D721Med (cell line): ENCODE measurements at regions not wholly inside any gene's neighbourhood (a gene's known extent, or its start where the extent isn't known, plus 50 kb on each side); places are given as distances from the start of the nearest gene placed in this dataset.

Experiments used
- DNase-seq: peaks from one replicate; pipeline ENCODE4 v3.0.0; 2011; ENCODE audit warnings: low spot score; ENCODE audit not compliant: insufficient read length
- FAIRE-seq: peaks from 2 replicates; lab custom pipeline; 2011; peaks lifted over from hg19 to GRCh38; lab: Jason Lieb, UNC
- TF ChIP-seq, protein P1 (sequence below): IDR thresholded peaks from 2 replicates; pipeline ENCODE4 v1.5.1; 2012; ENCODE audit warnings: mild to moderate bottlenecking, control low read depth; ENCODE audit not compliant: insufficient read depth; ENCODE audit errors: missing control alignments

DNA sequence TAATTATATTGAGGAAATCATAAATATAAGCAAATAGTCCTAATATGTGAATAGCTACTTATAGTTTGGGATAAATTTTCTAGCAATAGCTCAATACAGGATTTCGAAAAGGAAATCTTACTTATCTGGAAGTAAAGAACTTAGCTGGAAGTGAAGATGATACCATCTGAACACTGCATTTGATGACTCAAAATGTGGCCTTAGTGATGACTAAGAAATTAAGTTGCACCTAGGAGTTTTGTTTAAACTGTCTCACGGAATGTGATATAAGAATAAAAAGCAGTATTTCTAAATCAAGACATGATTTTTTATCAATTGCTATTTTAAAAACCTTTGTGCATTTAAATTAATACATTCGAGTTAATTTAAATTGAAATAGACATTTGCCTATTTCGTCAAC, 91.2 kb downstream of the EOMES start:
- TF ChIP-seq, protein P1, sequence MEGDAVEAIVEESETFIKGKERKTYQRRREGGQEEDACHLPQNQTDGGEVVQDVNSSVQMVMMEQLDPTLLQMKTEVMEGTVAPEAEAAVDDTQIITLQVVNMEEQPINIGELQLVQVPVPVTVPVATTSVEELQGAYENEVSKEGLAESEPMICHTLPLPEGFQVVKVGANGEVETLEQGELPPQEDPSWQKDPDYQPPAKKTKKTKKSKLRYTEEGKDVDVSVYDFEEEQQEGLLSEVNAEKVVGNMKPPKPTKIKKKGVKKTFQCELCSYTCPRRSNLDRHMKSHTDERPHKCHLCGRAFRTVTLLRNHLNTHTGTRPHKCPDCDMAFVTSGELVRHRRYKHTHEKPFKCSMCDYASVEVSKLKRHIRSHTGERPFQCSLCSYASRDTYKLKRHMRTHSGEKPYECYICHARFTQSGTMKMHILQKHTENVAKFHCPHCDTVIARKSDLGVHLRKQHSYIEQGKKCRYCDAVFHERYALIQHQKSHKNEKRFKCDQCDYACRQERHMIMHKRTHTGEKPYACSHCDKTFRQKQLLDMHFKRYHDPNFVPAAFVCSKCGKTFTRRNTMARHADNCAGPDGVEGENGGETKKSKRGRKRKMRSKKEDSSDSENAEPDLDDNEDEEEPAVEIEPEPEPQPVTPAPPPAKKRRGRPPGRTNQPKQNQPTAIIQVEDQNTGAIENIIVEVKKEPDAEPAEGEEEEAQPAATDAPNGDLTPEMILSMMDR: no peak
- FAIRE-seq (no peak), DNase-seq (no peak)

DNA sequence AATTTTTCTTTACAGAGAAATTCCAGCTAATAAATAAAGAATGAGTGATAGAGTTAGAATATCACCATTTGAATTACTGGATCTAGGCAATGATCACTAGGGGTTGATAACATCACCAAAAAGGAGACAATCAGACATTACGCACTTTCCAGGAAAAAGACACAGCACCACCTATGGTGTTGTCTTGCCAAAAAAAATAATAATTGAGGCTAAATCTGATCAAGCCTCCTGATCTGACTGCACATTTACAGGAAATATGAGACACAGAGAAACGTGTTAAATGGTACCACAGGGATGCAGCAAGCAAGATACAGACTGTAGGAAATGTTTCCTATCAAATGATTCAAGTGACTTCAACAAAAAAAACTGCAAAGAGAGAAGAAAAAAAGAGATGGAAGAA, 92.8 kb downstream of the EOMES start:
- DNase-seq (no peak), FAIRE-seq (no peak)
- TF ChIP-seq, protein P1: no peak

DNA sequence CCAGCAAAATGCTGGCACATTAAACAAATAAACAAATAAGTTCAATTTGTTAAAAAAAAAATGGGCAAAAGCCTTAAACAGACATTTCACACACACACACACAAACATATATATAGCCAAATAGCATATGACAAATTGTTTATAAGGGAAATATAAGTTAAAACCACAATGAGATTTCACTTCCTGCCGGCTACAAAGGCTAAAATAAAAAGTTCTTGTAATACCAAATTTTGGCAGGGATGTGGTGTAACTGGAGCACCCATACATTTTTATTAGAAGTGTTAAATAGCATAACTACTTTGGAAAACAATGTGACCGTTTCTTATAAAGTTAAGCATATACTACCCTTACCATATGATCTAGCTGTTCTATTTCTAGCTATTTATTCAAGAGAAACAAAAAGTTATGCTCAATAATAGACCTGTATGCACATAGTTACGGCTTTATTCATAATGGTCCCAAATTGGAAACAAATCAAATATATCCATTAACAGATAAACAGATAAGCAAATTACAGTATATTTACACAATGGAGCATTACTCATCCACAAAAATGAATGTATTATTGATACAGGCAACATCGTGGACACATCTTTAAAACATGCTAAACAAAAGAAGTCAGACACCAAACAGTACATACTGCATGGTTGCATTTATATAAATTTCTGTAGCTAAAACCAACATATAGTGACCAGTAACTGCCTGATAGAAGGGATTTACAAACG, 93.9 kb downstream of the EOMES start:
- FAIRE-seq (no peak), DNase-seq (no peak)
- TF ChIP-seq, protein P1: no peak

DNA sequence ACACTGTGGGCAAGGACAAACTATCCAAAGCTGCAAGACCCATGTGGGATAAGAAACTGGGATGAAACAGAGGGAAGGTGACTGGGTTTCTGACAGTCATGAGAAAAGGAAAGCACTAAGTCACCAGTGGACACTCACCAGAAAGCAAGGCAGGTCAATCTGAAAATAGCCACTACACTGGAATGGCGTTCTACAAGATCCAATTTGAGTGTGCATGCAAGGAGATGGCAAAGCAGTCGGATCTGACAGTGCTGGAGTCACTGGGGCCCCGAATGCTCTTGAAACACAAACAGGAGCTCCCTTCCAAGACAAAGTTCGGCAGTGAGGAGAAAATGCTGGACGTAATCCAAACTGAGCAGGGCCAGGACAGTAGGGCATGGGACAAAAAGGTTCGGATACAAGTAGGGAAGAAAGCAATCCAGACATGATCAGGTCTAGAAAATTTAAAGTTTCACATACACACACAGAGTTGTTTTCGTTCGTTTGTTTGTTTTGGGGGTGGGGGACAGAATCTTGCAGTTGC, 95.5 kb downstream of the EOMES start:
- FAIRE-seq (no peak), DNase-seq (no peak)
- TF ChIP-seq, protein P1: no peak

DNA sequence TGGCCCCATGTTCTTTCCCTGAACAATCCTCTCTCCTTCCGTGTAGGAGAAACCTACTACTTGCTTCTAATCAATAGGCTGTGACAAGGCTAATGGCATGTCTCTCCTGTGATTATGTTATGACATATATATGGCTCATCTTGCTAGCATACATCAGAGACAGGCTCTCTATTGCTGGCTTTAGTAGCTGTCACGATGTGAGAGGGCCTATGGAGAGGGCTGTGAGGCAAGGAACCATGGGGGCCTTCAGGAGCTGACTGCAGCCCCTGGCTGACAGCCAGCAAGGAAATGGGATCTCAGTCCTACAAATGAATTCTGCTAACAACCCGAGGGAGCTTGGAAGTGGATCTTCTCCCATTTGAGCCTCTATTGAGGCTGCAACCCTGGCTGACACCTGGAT, 96.3 kb downstream of the EOMES start:
- TF ChIP-seq, protein P1: no peak
- FAIRE-seq (no peak), DNase-seq (no peak)

DNA sequence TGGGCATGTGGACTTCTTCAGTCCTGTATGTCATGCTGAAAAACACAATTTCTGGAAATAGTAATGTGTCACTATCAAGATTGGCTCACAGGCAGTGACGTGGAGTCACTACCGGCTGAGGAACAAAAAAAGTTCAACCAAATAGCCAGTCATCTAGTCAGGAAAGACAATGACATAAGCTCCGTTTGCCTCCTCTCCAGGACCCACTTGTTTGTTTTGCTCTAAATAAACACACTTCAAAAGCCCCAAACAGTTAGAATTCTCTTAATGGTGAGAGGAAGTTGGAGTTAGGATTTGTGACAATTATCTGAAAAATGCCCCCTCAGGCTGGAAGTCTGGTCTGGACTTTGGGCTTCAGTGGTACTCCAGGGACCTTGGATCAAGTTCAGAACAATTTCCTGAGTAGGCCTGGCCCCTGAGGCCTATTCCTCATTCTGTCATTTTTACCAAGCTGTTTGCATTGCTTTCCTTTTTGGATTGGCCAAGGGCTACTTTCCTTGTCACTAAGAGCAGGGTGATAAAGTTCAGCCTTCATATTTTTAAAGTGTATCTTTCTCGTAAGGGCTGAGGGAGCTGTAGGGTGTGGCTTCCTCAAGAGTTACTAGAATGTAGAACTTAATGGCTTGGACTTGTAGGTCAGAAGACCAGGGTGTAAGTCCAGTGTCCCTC, 98.9 kb downstream of the EOMES start:
- TF ChIP-seq, protein P1: no peak
- no peak for FAIRE-seq
- DNase-seq: no peak

DNA sequence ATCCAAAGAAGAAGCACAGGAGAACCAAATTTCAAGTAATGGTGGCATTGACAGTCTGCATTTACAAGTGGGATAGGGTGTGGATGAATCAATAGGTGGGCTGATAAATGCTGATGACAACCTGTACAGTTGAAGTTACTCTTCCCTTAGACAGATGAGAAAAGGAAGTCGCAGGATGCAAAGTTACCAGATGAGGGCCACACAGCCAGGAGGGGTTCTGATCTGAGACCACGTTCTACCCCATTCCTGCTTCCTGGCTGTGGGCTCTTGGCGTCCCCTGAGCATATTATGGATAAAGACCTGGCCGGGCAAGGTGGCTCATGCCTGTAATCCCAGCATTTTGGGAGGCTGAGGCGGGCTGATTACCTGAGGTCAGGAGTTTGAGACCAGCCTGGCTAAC, 104.6 kb downstream of the EOMES start:
- DNase-seq (no peak), FAIRE-seq (no peak)
- TF ChIP-seq, protein P1: no peak
